RKO (cell line): ENCODE measurements at regions not wholly inside any gene's neighbourhood (a gene's known extent, or its start where the extent isn't known, plus 50 kb on each side); places are given as distances from the start of the nearest gene placed in this dataset.

Experiments
- DNase-seq: peaks from one replicate; pipeline ENCODE4 v3.0.0-alpha.2; 2016; ENCODE audit warnings: low spot score

DNA sequence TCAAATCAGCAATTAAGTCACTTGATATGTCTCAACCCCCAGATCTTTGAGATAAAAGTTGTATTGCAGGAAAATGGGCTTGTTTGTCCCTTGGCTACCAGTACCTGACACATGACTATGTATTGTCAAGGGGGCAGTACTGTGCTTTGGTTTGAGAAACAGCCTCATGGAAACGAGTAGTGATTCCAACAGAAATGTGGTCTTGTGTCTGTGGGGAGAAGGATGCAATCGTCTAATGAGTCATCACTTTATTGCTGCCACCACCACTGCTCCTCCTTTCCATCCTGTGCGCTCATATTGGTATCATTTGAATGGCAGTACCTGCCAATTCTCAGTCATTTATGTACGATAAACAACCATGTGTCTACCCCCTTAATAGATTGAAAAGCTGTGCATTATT lies 72.8 kb upstream of the ARHGAP5 start:
- peak; percentile 14 for DNase-seq

DNA sequence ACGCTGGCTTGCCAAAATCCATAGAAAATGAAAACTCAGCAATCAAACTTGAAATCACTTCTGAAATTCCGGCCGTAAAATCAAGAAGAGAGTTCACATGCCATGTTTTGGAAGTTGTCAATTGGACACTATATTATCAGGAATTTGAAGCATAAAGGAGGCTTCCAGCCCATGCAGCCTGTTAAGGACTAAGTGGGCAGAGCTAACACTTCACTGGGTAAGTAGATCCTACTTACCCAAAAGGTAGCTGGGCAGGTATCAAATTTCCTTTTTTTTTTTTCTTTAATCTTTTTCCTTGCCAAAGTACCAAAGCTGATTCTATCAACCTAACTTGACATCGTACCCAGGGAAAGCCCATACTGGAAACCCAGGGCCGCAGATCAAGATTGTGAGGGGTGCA lies 71.5 kb upstream of the ARHGAP5 start:
- DNase-seq = no peak

DNA sequence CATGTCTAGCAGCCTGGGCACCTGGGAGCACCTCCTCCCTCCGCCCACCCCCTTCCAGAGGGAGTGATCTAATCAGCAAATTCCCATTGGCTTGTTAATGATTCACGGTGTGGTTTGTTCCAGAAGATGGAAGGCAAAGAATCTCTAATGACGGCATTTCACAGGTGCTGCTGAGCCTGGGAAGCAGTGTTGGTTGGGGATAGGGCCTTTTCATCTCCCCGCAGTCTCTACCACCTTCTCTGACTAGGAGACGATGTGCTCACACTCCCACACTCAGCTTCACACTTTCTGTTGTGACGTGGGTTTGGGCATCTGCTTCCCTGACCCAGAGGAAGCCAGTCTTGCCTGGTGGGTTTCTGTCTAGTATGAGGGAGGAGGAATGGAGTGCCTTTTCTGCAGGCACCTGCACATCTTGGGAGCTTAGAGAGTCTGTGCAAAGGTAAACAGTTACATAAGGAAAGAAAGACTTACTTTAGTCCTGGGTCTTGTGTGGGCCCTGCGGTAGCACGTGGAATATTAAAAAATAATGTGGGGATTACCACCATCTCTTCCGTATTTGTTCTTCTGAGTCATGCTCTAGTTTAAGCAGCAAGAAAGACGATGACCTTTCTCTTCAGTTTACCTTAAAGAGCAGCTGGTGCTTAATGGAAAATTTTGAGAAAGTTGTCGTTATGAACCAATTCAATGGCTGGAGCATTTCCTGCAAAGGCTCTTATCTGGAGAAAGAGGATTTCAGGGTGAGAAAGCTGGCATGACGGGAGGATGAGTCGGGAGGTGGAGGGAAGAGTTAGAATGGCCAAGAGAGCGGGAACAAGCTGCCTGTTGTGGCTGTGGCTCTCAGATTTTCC lies 70.6 kb upstream of the ARHGAP5 start:
- DNase-seq = no peak

GRCh38 chr14:32007755-32008362 lies 69.2 kb upstream of the ARHGAP5 start:
- no peak for DNase-seq

GRCh38 chr14:32008602-32009193 lies 68.4 kb upstream of the ARHGAP5 start:
- DNase-seq = no peak

- no peak for DNase-seq
Measured at GRCh38 chr14:32009221-32009975, 67.7 kb upstream of the ARHGAP5 start.

GRCh38 chr14:32009976-32010581 lies 67.0 kb upstream of the ARHGAP5 start:
- DNase-seq = no peak

DNA sequence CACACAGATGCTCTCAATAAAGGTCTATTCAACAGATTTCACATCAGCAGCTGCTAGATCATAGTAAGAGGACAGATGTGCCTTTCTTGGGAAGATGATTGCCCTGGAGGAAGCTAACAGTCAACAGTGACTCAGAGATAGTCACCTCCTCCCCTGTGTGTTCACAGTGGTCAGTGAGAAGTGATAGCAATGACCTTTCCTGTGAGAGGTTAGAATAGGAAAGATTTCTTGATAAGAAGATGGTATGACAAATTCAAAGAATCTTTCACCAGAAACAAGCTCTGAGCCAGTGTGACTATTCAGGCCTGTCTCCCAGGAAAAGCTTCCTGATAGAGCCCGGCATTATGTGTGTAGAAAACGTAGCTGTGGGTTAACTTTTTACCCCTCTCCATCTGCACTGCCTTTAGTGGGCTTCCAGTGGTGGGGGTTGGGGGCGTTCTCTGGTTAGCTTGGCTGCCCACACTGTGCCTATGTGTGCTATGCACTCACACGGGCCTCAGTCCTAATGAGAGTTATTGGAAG lies 66.4 kb upstream of the ARHGAP5 start:
- DNase-seq = peak; percentile 82

- no peak for DNase-seq
Measured at GRCh38 chr14:32011225-32011624, 65.9 kb upstream of the ARHGAP5 start.

GRCh38 chr14:32012062-32012461 lies 65.0 kb upstream of the ARHGAP5 start:
- no peak for DNase-seq

GRCh38 chr14:32012571-32012970 lies 64.5 kb upstream of the ARHGAP5 start:
- no peak for DNase-seq

GRCh38 chr14:32013083-32013482 lies 64.0 kb upstream of the ARHGAP5 start:
- peak; percentile 19 for DNase-seq

- no peak for DNase-seq
Measured at GRCh38 chr14:32014057-32014456, 63.0 kb upstream of the ARHGAP5 start.

DNA sequence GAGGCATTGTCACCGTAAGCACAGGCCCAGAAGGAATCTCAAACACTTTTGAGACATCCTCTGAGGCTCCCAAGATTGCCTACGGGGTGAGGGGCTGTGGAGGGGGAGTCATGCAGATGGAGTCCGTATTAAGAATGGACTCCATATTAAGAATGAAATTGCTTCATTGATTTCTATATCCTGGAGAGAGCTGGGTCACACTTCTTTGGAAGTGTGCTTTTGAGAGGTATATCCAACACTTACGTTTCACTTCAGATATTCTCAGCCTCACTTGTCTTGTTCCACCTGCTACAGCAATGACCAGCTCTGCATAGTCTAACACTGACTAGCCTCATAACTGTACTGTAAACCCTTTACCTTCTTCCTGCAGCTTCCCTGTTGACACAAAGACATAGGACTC lies 62.6 kb upstream of the ARHGAP5 start:
- no peak for DNase-seq

- DNase-seq = no peak
Measured at GRCh38 chr14:32015166-32015565, 61.9 kb upstream of the ARHGAP5 start.

- no peak for DNase-seq
Measured at GRCh38 chr14:32017587-32017986, 59.5 kb upstream of the ARHGAP5 start.

- DNase-seq = no peak
Measured at GRCh38 chr14:32018391-32019092, 58.6 kb upstream of the ARHGAP5 start.

DNA sequence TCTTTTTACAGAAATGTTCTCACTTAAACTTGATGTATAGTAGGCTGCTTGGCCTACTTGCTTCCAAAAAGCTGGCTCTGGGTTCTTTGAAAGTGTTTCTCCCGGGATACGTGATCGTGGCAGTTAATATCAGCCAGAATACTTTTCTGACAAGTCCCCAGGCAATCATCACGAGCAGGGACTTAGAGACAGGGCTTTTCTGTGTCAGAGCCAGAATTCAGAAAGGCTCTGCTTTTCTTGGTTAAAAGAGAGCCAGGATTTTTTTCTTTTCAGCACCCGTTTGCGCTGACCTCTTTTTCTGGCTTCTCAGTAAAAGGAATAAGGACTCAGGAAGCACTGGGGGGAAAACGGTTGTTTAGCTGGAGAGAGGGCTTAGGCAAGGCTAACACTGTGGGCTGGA lies 57.8 kb upstream of the ARHGAP5 start:
- no peak for DNase-seq

DNA sequence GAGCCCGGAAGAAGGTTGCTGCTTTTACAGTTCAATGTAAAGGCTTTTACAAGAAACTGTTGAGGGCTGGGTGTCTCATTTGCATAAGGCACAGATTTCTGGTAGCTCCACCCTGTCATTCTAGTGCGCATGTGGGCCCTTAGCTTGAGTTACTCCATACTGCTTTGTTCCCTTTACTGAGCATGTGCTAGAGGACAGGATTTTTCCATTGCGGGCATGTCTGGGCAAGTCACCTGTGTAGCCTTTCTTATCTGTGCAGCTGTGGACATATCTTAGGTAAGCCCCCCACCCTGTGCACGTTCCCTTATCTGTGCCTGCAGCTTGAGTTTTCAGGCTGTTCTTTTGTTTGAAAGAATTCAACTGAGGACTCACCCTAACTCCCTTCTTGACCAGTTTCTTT lies 56.2 kb upstream of the ARHGAP5 start:
- no peak for DNase-seq

DNA sequence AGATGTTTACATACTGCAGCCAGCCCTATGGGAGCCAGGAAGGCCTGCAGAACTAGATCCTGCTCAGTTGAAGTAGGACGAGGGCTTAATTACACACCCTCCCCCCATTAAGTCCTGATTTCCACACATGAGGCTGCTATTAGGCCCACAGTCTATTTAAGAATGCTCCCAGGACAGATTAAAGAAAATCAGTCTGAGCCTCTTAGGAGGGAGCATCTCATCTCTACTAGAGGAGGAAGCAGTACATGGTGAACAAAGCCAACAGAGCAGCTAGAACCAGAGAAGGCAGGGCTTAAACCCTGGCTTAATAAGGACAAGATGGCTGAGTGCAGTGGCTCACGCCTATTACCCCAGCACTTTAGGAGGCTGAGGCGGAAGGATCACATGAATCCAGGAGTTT lies 55.8 kb upstream of the ARHGAP5 start:
- no peak for DNase-seq

- no peak for DNase-seq
Measured at GRCh38 chr14:32022525-32022924, 54.6 kb upstream of the ARHGAP5 start.
